K562 (cell line): ENCODE measurements at regions not wholly inside any gene's neighbourhood (a gene's known extent, or its start where the extent isn't known, plus 50 kb on each side); places are given as distances from the start of the nearest gene placed in this dataset.

Experiments used
- CTCF ChIP-seq, 3 experiments: IDR thresholded peaks in 2 of 3; conservative IDR thresholded peaks in 1 of 3; 2 replicates each; pipeline ENCODE4 v1.5.1; 2011 to 2012; ENCODE audit warnings: low read length in 3 of 3, mild to moderate bottlenecking in 3 of 3, control low read depth in 2 of 3, improper control_type of control experiment in 1 of 3, inconsistent platforms in 1 of 3, low read depth in 1 of 3, mixed read lengths in 1 of 3, moderate library complexity in 1 of 3; ENCODE audit not compliant: insufficient read depth in 2 of 3
- HBP1 ChIP-seq: fragments of 450-650 bp; formaldehyde crosslinking; IDR thresholded peaks from 2 replicates; pipeline ENCODE4 v1.4.0; 2022; ENCODE audit warnings: missing genetic modification characterization
- ZNF316 ChIP-seq: fragments of 450-650 bp; IDR thresholded peaks from 2 replicates; pipeline ENCODE4 v1.6.1; 2016

- TF ChIP-seq ZNF316: no peak
- TF ChIP-seq HBP1 (CRISPR knock-in tag): no peak
- TF ChIP-seq CTCF (IDR thresholded peaks at IDR 0.05 in 2 of 3, conservative IDR thresholded peaks at IDR 0.05 in 1 of 3; ENCODE audit: insufficient read depth in 2 of 3, low read depth in 1 of 3, low read length in 3 of 3): no peak
Observed at GRCh38 chr17:78290721-78291120, 59.3 kb downstream of the TMEM235 start.
